ENCODE measurements at regions not wholly inside any gene's neighbourhood (a gene's known extent, or its start where the extent isn't known, plus 50 kb on each side); places are given as distances from the start of the nearest gene placed in this dataset.
"Not testable (repeated sequence)": the region's sequence is repeated elsewhere in the genome, so short reads cannot be mapped to it uniquely, and the experiment has no call there.

GRCh38 chr6:144383336-144383735 lies 98.2 kb downstream of the UTRN start:
- DNase-seq: no peak
- in situ Hi-C loops (cut with HindIII; ENCODE audit: low pct_ligation_motif_present, low pct_unique_long_range_greater_than_20kb, low sequenced_read_pairs): no loop called here

- in situ Hi-C loops (cut with HindIII; ENCODE audit: low pct_ligation_motif_present, low pct_unique_long_range_greater_than_20kb, low sequenced_read_pairs): no loop called here
- DNase-seq: no peak
These were observed 99.3 kb downstream of the UTRN start for GRCh38 chr6:144384427-144384826.

- DNase-seq; in situ Hi-C loops (cut with HindIII; ENCODE audit: low pct_ligation_motif_present, low pct_unique_long_range_greater_than_20kb, low sequenced_read_pairs): not testable (repeated sequence)
These were observed 104.3 kb downstream of the UTRN start for GRCh38 chr6:144389474-144389873.

GRCh38 chr6:144390202-144390601 lies 105.1 kb downstream of the UTRN start:
- no peak for DNase-seq
- in situ Hi-C loops (cut with HindIII; ENCODE audit: low pct_ligation_motif_present, low pct_unique_long_range_greater_than_20kb, low sequenced_read_pairs): no loop called here

GRCh38 chr6:144390886-144391285 lies 105.8 kb downstream of the UTRN start:
- in situ Hi-C loops (cut with HindIII; ENCODE audit: low pct_ligation_motif_present, low pct_unique_long_range_greater_than_20kb, low sequenced_read_pairs): no loop called here

GRCh38 chr6:144392536-144392935 lies 107.4 kb downstream of the UTRN start:
- in situ Hi-C loops (cut with HindIII; ENCODE audit: low pct_ligation_motif_present, low pct_unique_long_range_greater_than_20kb, low sequenced_read_pairs): no loop called here
- no peak for DNase-seq

More at GRCh38 chr6:144390886-144391285, 105.8 kb downstream of the UTRN start:
- no peak for DNase-seq

GRCh38 chr6:144394210-144394609 lies 109.1 kb downstream of the UTRN start:
- no peak for DNase-seq
- in situ Hi-C loops (cut with HindIII; ENCODE audit: low pct_ligation_motif_present, low pct_unique_long_range_greater_than_20kb, low sequenced_read_pairs): no loop called here

GRCh38 chr6:144395014-144395413 lies 109.9 kb downstream of the UTRN start:
- in situ Hi-C loops (cut with HindIII; ENCODE audit: low pct_ligation_motif_present, low pct_unique_long_range_greater_than_20kb, low sequenced_read_pairs): no loop called here
- DNase-seq: no peak

- DNase-seq: no peak
- in situ Hi-C loops (cut with HindIII; ENCODE audit: low pct_ligation_motif_present, low pct_unique_long_range_greater_than_20kb, low sequenced_read_pairs): no loop called here
These were observed 110.7 kb downstream of the UTRN start for GRCh38 chr6:144395826-144396225.

GRCh38 chr6:144397141-144397540 lies 112.0 kb downstream of the UTRN start:
- in situ Hi-C loops (cut with HindIII; ENCODE audit: low pct_ligation_motif_present, low pct_unique_long_range_greater_than_20kb, low sequenced_read_pairs): no loop called here
- DNase-seq: no peak

GRCh38 chr6:144400321-144400720 lies 115.2 kb downstream of the UTRN start:
- no peak for DNase-seq
- in situ Hi-C loops (cut with HindIII; ENCODE audit: low pct_ligation_motif_present, low pct_unique_long_range_greater_than_20kb, low sequenced_read_pairs): no loop called here

- DNase-seq: no peak
- in situ Hi-C loops (cut with HindIII; ENCODE audit: low pct_ligation_motif_present, low pct_unique_long_range_greater_than_20kb, low sequenced_read_pairs): no loop called here
These were observed 116.9 kb downstream of the UTRN start for GRCh38 chr6:144401736-144402733.

- in situ Hi-C loops (cut with HindIII; ENCODE audit: low pct_ligation_motif_present, low pct_unique_long_range_greater_than_20kb, low sequenced_read_pairs): no loop called here
- no peak for DNase-seq
These were observed 117.6 kb downstream of the UTRN start for GRCh38 chr6:144402750-144403149.

- in situ Hi-C loops (cut with HindIII; ENCODE audit: low pct_ligation_motif_present, low pct_unique_long_range_greater_than_20kb, low sequenced_read_pairs): no loop called here
- DNase-seq: no peak
These were observed 120.0 kb downstream of the UTRN start for GRCh38 chr6:144405163-144405562.

- no peak for DNase-seq
- in situ Hi-C loops (cut with HindIII; ENCODE audit: low pct_ligation_motif_present, low pct_unique_long_range_greater_than_20kb, low sequenced_read_pairs): no loop called here
These were observed 121.7 kb downstream of the UTRN start for GRCh38 chr6:144406796-144407195.

GRCh38 chr6:144408161-144408560 lies 123.0 kb downstream of the UTRN start:
- DNase-seq: no peak
- in situ Hi-C loops (cut with HindIII; ENCODE audit: low pct_ligation_motif_present, low pct_unique_long_range_greater_than_20kb, low sequenced_read_pairs): no loop called here

- DNase-seq: no peak
- in situ Hi-C loops (cut with HindIII; ENCODE audit: low pct_ligation_motif_present, low pct_unique_long_range_greater_than_20kb, low sequenced_read_pairs): no loop called here
These were observed 124.9 kb downstream of the UTRN start for GRCh38 chr6:144410059-144410458.

- DNase-seq; in situ Hi-C loops (cut with HindIII; ENCODE audit: low pct_ligation_motif_present, low pct_unique_long_range_greater_than_20kb, low sequenced_read_pairs): not testable (repeated sequence)
These were observed 125.4 kb downstream of the UTRN start for GRCh38 chr6:144410574-144410973.

GRCh38 chr6:144411531-144412165 lies 126.5 kb downstream of the UTRN start:
- peak; percentile 49 for DNase-seq
- in situ Hi-C loops (cut with HindIII; ENCODE audit: low pct_ligation_motif_present, low pct_unique_long_range_greater_than_20kb, low sequenced_read_pairs): no loop called here

GRCh38 chr6:144413418-144413817 lies 128.3 kb downstream of the UTRN start:
- in situ Hi-C loops (cut with HindIII; ENCODE audit: low pct_ligation_motif_present, low pct_unique_long_range_greater_than_20kb, low sequenced_read_pairs): no loop called here
- no peak for DNase-seq

All from ACHN (cell line).